HG02852 (cell line): ENCODE measurements at regions not wholly inside any gene's neighbourhood (a gene's known extent, or its start where the extent isn't known, plus 50 kb on each side); places are given as distances from the start of the nearest gene placed in this dataset.
A peak's percentile ranks its signal among the peaks of the same experiment; 100 is the strongest.
"Not testable (repeated sequence)": the region's sequence is repeated elsewhere in the genome, so short reads cannot be mapped to it uniquely, and the experiment has no call there.

ENCODE experiments used
- ATAC-seq: cut with Tn5 transposase; IDR thresholded peaks from one replicate; pipeline ENCODE4 v1.9.1; 2021; ENCODE audit warnings: mild to moderate bottlenecking, moderate library complexity; ENCODE audit not compliant: unreplicated experiment

- not testable (repeated sequence) for ATAC-seq
These were observed 137.3 kb downstream of the MED10 start for GRCh38 chr5:6241056-6241455.

GRCh38 chr5:6236858-6237481, 141.4 kb downstream of the MED10 start:
- ATAC-seq: peak; percentile 73

GRCh38 chr5:6236170-6236793, 142.1 kb downstream of the MED10 start:
- no peak for ATAC-seq

- no peak for ATAC-seq
These were observed 142.6 kb downstream of the MED10 start for GRCh38 chr5:6235726-6236125.

GRCh38 chr5:6228257-6229250, 149.8 kb downstream of the MED10 start:
- no peak for ATAC-seq

GRCh38 chr5:6225121-6225607, 153.2 kb downstream of the MED10 start:
- no peak for ATAC-seq

GRCh38 chr5:6224406-6224805, 153.9 kb downstream of the MED10 start:
- no peak for ATAC-seq

- ATAC-seq: no peak
These were observed 155.4 kb downstream of the MED10 start for GRCh38 chr5:6222899-6223298.

GRCh38 chr5:6222121-6222520, 156.2 kb downstream of the MED10 start:
- ATAC-seq: no peak

GRCh38 chr5:6221141-6221626, 157.2 kb downstream of the MED10 start:
- no peak for ATAC-seq

GRCh38 chr5:6220346-6221088, 157.8 kb downstream of the MED10 start:
- no peak for ATAC-seq

- no peak for ATAC-seq
These were observed 159.8 kb downstream of the MED10 start for GRCh38 chr5:6218517-6218916.

- no peak for ATAC-seq
These were observed 160.2 kb downstream of the MED10 start for GRCh38 chr5:6218116-6218515.

GRCh38 chr5:6216471-6217075, 161.8 kb downstream of the MED10 start:
- no peak for ATAC-seq

- no peak for ATAC-seq
These were observed 162.5 kb downstream of the MED10 start for GRCh38 chr5:6215891-6216290.

- no peak for ATAC-seq
These were observed 166.1 kb downstream of the MED10 start for GRCh38 chr5:6212244-6212643.

- ATAC-seq: no peak
These were observed 171.8 kb downstream of the MED10 start for GRCh38 chr5:6206501-6206900.

- ATAC-seq: peak; percentile 56
These were observed 175.4 kb downstream of the MED10 start for GRCh38 chr5:6202968-6203365.

- no peak for ATAC-seq
These were observed 176.0 kb downstream of the MED10 start for GRCh38 chr5:6202149-6202967.
